ENCODE measurements at regions not wholly inside any gene's neighbourhood (a gene's known extent, or its start where the extent isn't known, plus 50 kb on each side); places are given as distances from the start of the nearest gene placed in this dataset.

DNA sequence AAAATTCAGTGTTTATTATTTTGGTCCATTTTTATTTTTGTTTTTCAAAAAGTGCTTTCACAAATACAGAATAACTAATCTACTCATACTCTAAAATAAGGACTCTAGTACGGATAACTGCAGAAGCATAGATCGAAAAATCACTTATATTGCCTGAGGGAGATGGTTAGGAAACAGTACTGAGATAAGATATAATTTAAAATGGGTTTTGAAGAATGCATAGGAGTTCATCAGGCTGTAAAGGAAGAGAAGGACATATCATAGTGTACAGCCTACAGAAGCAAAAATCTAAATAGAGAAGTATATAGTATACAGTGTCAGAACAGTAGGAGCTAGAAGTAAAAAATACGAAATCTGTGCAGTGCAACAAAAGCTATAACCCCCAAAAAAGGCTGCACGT lies 247.4 kb downstream of the SOX11 start (continued):
- TF ChIP-seq, protein P1, sequence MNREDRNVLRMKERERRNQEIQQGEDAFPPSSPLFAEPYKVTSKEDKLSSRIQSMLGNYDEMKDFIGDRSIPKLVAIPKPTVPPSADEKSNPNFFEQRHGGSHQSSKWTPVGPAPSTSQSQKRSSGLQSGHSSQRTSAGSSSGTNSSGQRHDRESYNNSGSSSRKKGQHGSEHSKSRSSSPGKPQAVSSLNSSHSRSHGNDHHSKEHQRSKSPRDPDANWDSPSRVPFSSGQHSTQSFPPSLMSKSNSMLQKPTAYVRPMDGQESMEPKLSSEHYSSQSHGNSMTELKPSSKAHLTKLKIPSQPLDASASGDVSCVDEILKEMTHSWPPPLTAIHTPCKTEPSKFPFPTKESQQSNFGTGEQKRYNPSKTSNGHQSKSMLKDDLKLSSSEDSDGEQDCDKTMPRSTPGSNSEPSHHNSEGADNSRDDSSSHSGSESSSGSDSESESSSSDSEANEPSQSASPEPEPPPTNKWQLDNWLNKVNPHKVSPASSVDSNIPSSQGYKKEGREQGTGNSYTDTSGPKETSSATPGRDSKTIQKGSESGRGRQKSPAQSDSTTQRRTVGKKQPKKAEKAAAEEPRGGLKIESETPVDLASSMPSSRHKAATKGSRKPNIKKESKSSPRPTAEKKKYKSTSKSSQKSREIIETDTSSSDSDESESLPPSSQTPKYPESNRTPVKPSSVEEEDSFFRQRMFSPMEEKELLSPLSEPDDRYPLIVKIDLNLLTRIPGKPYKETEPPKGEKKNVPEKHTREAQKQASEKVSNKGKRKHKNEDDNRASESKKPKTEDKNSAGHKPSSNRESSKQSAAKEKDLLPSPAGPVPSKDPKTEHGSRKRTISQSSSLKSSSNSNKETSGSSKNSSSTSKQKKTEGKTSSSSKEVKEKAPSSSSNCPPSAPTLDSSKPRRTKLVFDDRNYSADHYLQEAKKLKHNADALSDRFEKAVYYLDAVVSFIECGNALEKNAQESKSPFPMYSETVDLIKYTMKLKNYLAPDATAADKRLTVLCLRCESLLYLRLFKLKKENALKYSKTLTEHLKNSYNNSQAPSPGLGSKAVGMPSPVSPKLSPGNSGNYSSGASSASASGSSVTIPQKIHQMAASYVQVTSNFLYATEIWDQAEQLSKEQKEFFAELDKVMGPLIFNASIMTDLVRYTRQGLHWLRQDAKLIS (CRISPR knock-in tag; IDR thresholded peaks at IDR 0.05; ENCODE audit: borderline replicate concordance) = no peak

DNA sequence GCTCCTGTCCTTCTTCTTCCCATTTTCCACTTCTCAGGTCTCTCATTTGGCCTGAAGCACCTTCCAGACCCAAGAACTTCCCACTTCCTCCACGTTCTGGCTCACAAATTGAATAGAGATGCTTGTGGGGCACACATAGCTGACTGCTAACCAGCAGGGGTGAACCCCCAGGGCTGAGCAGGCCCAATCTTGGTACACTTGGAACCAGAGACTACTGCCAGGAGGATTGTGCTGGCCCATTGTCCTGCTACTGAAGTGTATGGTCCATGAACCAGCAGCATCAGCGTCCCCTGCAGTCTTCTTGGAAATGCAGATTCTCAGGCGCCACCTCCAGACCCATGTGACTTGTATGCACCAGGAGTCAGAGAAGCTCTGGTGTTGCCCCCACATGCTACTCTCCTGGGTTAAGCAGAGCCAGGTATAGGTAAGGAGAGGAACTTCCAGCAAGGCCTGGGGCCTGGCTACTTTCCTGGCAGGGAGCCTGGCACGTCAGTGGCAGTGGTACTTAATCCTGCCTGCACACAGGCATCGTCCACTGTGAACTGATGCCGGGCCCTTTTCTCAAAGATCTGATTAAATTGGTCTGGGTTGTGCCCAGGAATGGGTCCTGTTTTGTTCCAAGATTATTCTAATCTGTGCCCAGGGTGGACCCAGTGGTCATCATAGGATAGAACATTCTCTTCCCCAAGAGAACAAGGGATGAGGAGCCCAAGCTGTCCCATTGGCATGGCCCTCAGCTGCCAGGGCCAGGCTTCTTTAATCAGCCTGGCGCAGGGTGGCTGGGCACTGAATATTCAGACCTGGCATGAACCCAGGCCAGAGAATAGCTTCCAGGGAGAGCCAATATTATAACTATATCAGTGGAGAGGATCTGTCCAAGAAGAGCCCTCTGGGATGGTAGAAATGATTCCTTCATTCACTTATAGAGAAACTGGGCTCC lies 248.7 kb downstream of the SOX11 start:
- peaks cover 70% of the 10 kb centered on the region for H3K9me3 Mint-ChIP-seq
- ChIA-PET POLR2A (no interaction called here), CTCF (no interaction called here)
- no peak overlapping the region for H3K27ac Mint-ChIP-seq
- ATAC-seq (no peak), DNase-seq (ENCODE audit: low spot score) (no peak)
- no peak overlapping the region for H3K4me3 Mint-ChIP-seq
- peaks cover 15% of the 10 kb centered on the region for H3K27me3 Mint-ChIP-seq (ENCODE audit: low read depth)
- H3K4me1 Mint-ChIP-seq = no peaks in the 10 kb centered on the region
- H3K36me3 Mint-ChIP-seq = peaks cover 68% of the 10 kb centered on the region
- TF ChIP-seq, protein P2, sequence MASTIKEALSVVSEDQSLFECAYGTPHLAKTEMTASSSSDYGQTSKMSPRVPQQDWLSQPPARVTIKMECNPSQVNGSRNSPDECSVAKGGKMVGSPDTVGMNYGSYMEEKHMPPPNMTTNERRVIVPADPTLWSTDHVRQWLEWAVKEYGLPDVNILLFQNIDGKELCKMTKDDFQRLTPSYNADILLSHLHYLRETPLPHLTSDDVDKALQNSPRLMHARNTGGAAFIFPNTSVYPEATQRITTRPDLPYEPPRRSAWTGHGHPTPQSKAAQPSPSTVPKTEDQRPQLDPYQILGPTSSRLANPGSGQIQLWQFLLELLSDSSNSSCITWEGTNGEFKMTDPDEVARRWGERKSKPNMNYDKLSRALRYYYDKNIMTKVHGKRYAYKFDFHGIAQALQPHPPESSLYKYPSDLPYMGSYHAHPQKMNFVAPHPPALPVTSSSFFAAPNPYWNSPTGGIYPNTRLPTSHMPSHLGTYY (CRISPR knock-in tag; IDR thresholded peaks at IDR 0.05) = no peak
- TF ChIP-seq NR2C2 (CRISPR knock-in tag; IDR thresholded peaks at IDR 0.05) = no peak
- TF ChIP-seq ZNF232 (CRISPR knock-in tag; IDR thresholded peaks at IDR 0.05) = no peak
- no peak for TF ChIP-seq TCF7 (CRISPR knock-in tag; IDR thresholded peaks at IDR 0.05; ENCODE audit: low read depth)
- TF ChIP-seq, protein P3, sequence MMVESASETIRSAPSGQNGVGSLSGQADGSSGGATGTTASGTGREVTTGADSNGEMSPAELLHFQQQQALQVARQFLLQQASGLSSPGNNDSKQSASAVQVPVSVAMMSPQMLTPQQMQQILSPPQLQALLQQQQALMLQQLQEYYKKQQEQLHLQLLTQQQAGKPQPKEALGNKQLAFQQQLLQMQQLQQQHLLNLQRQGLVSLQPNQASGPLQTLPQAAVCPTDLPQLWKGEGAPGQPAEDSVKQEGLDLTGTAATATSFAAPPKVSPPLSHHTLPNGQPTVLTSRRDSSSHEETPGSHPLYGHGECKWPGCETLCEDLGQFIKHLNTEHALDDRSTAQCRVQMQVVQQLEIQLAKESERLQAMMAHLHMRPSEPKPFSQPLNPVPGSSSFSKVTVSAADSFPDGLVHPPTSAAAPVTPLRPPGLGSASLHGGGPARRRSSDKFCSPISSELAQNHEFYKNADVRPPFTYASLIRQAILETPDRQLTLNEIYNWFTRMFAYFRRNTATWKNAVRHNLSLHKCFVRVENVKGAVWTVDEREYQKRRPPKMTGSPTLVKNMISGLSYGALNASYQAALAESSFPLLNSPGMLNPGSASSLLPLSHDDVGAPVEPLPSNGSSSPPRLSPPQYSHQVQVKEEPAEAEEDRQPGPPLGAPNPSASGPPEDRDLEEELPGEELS (CRISPR knock-in tag; IDR thresholded peaks at IDR 0.05) = no peak
- TF ChIP-seq ZNF671 (CRISPR knock-in tag; IDR thresholded peaks at IDR 0.05) = no peak
- TF ChIP-seq, protein P4, sequence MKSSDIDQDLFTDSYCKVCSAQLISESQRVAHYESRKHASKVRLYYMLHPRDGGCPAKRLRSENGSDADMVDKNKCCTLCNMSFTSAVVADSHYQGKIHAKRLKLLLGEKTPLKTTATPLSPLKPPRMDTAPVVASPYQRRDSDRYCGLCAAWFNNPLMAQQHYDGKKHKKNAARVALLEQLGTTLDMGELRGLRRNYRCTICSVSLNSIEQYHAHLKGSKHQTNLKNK (CRISPR knock-in tag; IDR thresholded peaks at IDR 0.05) = no peak
- no peak for TF ChIP-seq MXD4 (CRISPR knock-in tag; IDR thresholded peaks at IDR 0.05; ENCODE audit: borderline replicate concordance)
- TF ChIP-seq, protein P5, sequence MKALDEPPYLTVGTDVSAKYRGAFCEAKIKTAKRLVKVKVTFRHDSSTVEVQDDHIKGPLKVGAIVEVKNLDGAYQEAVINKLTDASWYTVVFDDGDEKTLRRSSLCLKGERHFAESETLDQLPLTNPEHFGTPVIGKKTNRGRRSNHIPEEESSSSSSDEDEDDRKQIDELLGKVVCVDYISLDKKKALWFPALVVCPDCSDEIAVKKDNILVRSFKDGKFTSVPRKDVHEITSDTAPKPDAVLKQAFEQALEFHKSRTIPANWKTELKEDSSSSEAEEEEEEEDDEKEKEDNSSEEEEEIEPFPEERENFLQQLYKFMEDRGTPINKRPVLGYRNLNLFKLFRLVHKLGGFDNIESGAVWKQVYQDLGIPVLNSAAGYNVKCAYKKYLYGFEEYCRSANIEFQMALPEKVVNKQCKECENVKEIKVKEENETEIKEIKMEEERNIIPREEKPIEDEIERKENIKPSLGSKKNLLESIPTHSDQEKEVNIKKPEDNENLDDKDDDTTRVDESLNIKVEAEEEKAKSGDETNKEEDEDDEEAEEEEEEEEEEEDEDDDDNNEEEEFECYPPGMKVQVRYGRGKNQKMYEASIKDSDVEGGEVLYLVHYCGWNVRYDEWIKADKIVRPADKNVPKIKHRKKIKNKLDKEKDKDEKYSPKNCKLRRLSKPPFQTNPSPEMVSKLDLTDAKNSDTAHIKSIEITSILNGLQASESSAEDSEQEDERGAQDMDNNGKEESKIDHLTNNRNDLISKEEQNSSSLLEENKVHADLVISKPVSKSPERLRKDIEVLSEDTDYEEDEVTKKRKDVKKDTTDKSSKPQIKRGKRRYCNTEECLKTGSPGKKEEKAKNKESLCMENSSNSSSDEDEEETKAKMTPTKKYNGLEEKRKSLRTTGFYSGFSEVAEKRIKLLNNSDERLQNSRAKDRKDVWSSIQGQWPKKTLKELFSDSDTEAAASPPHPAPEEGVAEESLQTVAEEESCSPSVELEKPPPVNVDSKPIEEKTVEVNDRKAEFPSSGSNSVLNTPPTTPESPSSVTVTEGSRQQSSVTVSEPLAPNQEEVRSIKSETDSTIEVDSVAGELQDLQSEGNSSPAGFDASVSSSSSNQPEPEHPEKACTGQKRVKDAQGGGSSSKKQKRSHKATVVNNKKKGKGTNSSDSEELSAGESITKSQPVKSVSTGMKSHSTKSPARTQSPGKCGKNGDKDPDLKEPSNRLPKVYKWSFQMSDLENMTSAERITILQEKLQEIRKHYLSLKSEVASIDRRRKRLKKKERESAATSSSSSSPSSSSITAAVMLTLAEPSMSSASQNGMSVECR (CRISPR knock-in tag; IDR thresholded peaks at IDR 0.05; ENCODE audit: borderline replicate concordance) = no peak
- TF ChIP-seq ZNF138 (CRISPR knock-in tag; conservative IDR thresholded peaks at IDR 0.05) = no peak
- TF ChIP-seq KAT7 (CRISPR knock-in tag; IDR thresholded peaks at IDR 0.05; ENCODE audit: borderline replicate concordance) = no peak
- no peak for TF ChIP-seq ZNF416 (CRISPR knock-in tag; IDR thresholded peaks at IDR 0.05)
- TF ChIP-seq, protein P6, sequence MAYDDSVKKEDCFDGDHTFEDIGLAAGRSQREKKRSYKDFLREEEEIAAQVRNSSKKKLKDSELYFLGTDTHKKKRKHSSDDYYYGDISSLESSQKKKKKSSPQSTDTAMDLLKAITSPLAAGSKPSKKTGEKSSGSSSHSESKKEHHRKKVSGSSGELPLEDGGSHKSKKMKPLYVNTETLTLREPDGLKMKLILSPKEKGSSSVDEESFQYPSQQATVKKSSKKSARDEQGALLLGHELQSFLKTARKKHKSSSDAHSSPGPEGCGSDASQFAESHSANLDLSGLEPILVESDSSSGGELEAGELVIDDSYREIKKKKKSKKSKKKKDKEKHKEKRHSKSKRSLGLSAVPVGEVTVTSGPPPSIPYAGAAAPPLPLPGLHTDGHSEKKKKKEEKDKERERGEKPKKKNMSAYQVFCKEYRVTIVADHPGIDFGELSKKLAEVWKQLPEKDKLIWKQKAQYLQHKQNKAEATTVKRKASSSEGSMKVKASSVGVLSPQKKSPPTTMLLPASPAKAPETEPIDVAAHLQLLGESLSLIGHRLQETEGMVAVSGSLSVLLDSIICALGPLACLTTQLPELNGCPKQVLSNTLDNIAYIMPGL (CRISPR knock-in tag; IDR thresholded peaks at IDR 0.05) = no peak
- TF ChIP-seq OVOL2 (CRISPR knock-in tag; IDR thresholded peaks at IDR 0.05; ENCODE audit: borderline replicate concordance) = no peak
- TF ChIP-seq, protein P7, sequence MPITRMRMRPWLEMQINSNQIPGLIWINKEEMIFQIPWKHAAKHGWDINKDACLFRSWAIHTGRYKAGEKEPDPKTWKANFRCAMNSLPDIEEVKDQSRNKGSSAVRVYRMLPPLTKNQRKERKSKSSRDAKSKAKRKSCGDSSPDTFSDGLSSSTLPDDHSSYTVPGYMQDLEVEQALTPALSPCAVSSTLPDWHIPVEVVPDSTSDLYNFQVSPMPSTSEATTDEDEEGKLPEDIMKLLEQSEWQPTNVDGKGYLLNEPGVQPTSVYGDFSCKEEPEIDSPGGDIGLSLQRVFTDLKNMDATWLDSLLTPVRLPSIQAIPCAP (CRISPR knock-in tag; IDR thresholded peaks at IDR 0.05) = no peak
- TF ChIP-seq, protein P8, sequence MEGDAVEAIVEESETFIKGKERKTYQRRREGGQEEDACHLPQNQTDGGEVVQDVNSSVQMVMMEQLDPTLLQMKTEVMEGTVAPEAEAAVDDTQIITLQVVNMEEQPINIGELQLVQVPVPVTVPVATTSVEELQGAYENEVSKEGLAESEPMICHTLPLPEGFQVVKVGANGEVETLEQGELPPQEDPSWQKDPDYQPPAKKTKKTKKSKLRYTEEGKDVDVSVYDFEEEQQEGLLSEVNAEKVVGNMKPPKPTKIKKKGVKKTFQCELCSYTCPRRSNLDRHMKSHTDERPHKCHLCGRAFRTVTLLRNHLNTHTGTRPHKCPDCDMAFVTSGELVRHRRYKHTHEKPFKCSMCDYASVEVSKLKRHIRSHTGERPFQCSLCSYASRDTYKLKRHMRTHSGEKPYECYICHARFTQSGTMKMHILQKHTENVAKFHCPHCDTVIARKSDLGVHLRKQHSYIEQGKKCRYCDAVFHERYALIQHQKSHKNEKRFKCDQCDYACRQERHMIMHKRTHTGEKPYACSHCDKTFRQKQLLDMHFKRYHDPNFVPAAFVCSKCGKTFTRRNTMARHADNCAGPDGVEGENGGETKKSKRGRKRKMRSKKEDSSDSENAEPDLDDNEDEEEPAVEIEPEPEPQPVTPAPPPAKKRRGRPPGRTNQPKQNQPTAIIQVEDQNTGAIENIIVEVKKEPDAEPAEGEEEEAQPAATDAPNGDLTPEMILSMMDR (IDR thresholded peaks at IDR 0.05) = no peak
- TF ChIP-seq EMX1 (CRISPR knock-in tag; IDR thresholded peaks at IDR 0.05) = no peak

Measured in WTC11 (cell line).